Keratinocyte (primary cell): ENCODE measurements at regions not wholly inside any gene's neighbourhood (a gene's known extent, or its start where the extent isn't known, plus 50 kb on each side); places are given as distances from the start of the nearest gene placed in this dataset.

ENCODE experiments used
- DNase-seq: peaks from one replicate; pipeline ENCODE4 v3.0.0-alpha.2; 2011; ENCODE audit warnings: low read depth, missing footprints, low spot score
- FAIRE-seq: peaks from 2 replicates; lab custom pipeline; 2011; peaks lifted over from hg19 to GRCh38; lab: Jason Lieb, UNC
- H2AFZ ChIP-seq: 2 replicates; pipeline ENCODE4 v1.6.0; 2012; ENCODE audit warnings: low read length, control low read depth, inconsistent platforms; ENCODE audit not compliant: control insufficient read depth
- H3K27ac ChIP-seq: 2 replicates; pipeline ENCODE4 v1.5.1; 2011; ENCODE audit warnings: low read length; ENCODE audit not compliant: control insufficient read depth, insufficient read depth
- H3K27me3 ChIP-seq: 3 replicates; pipeline ENCODE4 v1.6.0; 2011; ENCODE audit warnings: low read length; ENCODE audit not compliant: control insufficient read depth, insufficient read depth; ENCODE audit errors: extremely low read depth
- H3K36me3 ChIP-seq, 2 experiments: 2 replicates in 1 of 2; 3 replicates in 1 of 2; pipeline ENCODE4 v1.5.1; 2011; ENCODE audit warnings: low read length in 2 of 2, mild to moderate bottlenecking in 1 of 2; ENCODE audit not compliant: control insufficient read depth in 2 of 2, insufficient read depth in 2 of 2; ENCODE audit errors: extremely low read depth in 1 of 2
- H3K4me1 ChIP-seq: 3 replicates; pipeline ENCODE4 v1.5.1; 2011; ENCODE audit warnings: low read length; ENCODE audit not compliant: control insufficient read depth, insufficient read depth; ENCODE audit errors: extremely low read depth
- H3K4me2 ChIP-seq: 3 replicates; pipeline ENCODE4 v1.6.0; 2011; ENCODE audit warnings: low read depth, low read length; ENCODE audit not compliant: control insufficient read depth, insufficient read depth; ENCODE audit errors: extremely low read depth
- H3K4me3 ChIP-seq, 3 experiments: fragments of 200-600 bp in 1 of 3; sonication (generic) in 1 of 3; 2 replicates in 2 of 3; 3 replicates in 1 of 3; pipeline ENCODE4 v1.5.1; 2011 to 2016; ENCODE audit warnings: low read length in 3 of 3, mild to moderate bottlenecking in 3 of 3, control low read depth in 2 of 3, inconsistent platforms in 1 of 3, low read depth in 1 of 3, mixed read lengths in 1 of 3, mixed run types in 1 of 3, moderate library complexity in 1 of 3; ENCODE audit not compliant: control insufficient read depth in 2 of 3, insufficient read depth in 2 of 3; ENCODE audit errors: extremely low read depth in 1 of 3
- H3K79me2 ChIP-seq: 2 replicates; pipeline ENCODE4 v1.6.0; 2012; ENCODE audit warnings: low read length; ENCODE audit not compliant: control insufficient read depth, insufficient read depth
- H3K9ac ChIP-seq: 3 replicates; pipeline ENCODE4 v1.6.0; 2011; ENCODE audit warnings: low read length; ENCODE audit not compliant: control insufficient read depth, insufficient read depth; ENCODE audit errors: extremely low read depth
- H3K9me1 ChIP-seq: 3 replicates; pipeline ENCODE4 v1.6.0; 2011; ENCODE audit warnings: low read length; ENCODE audit not compliant: control insufficient read depth, insufficient read depth; ENCODE audit errors: extremely low read depth
- H3K9me3 ChIP-seq: 2 replicates; pipeline ENCODE4 v1.5.1; 2012; ENCODE audit warnings: low read depth, low read length; ENCODE audit not compliant: control insufficient read depth
- H4K20me1 ChIP-seq: 3 replicates; pipeline ENCODE4 v1.6.0; 2011; ENCODE audit warnings: low read length; ENCODE audit not compliant: control insufficient read depth, insufficient read depth; ENCODE audit errors: extremely low read depth
- EZH2 ChIP-seq: IDR thresholded peaks from one replicate; pipeline ENCODE4 v1.6.1; 2012; ENCODE audit warnings: inconsistent platforms, mild to moderate bottlenecking, low read length, moderate library complexity
- dilution Hi-C: fragments of 300-500 bp; cut with MboI; formaldehyde crosslinking; loops from one replicate; pipeline ENCODE4 v1.7.0; 2020; ENCODE audit warnings: low sequenced_read_pairs; ENCODE audit not compliant: extremely low pct_ligation_motif_present
- TF ChIP-seq, protein P1 (sequence below), 3 experiments: IDR thresholded peaks in 1 of 3; conservative IDR thresholded peaks in 1 of 3; optimal IDR thresholded peaks in 1 of 3; 2 replicates in 2 of 3; 3 replicates in 1 of 3; pipeline versions ENCODE3 to v1.5.1; 2011; ENCODE audit warnings: low read length in 3 of 3, mild to moderate bottlenecking in 3 of 3, moderate library complexity in 2 of 3, control low read depth in 1 of 3, inconsistent platforms in 1 of 3; ENCODE audit not compliant: insufficient read depth in 2 of 3; ENCODE audit errors: extremely low read depth in 1 of 3

DNA sequence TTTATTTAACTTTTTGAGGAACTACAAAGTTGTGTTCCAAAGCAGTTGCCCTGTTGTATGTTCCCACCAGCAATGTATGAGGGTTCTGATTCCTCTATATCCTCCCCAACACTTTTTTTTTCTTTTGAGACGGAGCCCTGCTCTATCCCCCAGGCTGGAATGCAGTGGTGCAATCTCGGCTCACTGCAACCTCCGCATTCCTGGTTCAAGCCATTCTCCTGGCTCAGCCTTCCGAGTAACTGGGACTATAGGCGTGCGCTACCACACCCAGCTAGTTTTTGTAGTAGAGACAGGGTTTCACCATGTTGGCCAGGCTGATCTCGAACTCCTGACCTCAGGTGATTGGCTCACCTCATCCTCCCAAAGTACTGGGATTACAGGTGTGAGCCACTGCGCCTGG, 60.4 kb upstream of the ENAH start:
- Histone ChIP-seq H3K9ac (no peak overlapping the region), H3K4me2 (no peak overlapping the region), H3K36me3 (no peaks in the 10 kb centered on the region), H3K79me2 (no peaks in the 10 kb centered on the region), H4K20me1 (no peaks in the 10 kb centered on the region), H3K9me1 (peaks cover 3% of the 10 kb centered on the region), H3K27me3 (peaks cover under 1% of the 10 kb centered on the region), H2AFZ (no peak overlapping the region), H3K4me1 (peaks cover 29% of the 10 kb centered on the region), H3K27ac (no peak overlapping the region), H3K4me3 (no peak overlapping the region), H3K9me3 (no peaks in the 10 kb centered on the region)
- DNase-seq (no peak), FAIRE-seq (no peak)
- dilution Hi-C loops, result no loop called here
- TF ChIP-seq, protein P1, sequence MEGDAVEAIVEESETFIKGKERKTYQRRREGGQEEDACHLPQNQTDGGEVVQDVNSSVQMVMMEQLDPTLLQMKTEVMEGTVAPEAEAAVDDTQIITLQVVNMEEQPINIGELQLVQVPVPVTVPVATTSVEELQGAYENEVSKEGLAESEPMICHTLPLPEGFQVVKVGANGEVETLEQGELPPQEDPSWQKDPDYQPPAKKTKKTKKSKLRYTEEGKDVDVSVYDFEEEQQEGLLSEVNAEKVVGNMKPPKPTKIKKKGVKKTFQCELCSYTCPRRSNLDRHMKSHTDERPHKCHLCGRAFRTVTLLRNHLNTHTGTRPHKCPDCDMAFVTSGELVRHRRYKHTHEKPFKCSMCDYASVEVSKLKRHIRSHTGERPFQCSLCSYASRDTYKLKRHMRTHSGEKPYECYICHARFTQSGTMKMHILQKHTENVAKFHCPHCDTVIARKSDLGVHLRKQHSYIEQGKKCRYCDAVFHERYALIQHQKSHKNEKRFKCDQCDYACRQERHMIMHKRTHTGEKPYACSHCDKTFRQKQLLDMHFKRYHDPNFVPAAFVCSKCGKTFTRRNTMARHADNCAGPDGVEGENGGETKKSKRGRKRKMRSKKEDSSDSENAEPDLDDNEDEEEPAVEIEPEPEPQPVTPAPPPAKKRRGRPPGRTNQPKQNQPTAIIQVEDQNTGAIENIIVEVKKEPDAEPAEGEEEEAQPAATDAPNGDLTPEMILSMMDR (optimal IDR thresholded peaks at IDR 0.05 in 1 of 3, IDR thresholded peaks at IDR 0.05 in 1 of 3, conservative IDR thresholded peaks at IDR 0.05 in 1 of 3; ENCODE audit: extremely low read depth in 1 of 3, insufficient read depth in 2 of 3, low read length in 3 of 3), result no peak
- TF ChIP-seq EZH2, result no peak

DNA sequence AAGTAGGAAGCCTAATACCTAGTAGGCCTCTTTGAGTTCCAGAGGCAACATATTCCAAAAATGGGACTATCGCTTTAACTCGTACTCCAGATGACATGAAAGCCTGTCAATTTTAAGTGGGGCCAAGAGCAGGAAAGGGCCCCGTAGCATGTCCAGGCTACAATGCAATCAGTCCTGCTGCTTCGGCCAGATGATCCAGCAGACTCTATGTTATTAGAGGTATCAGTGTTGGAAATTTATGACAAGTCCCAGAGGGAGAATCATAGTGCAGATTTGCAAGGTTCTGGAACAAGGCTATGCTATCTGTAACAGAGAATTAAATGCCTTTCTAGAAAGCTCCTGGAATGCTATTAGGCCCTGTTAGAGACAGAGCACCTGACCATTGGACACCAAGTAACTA, 56.7 kb upstream of the SRP9 start:
- dilution Hi-C loops, result no loop called here
- Histone ChIP-seq H3K27ac (no peak overlapping the region), H3K36me3 (no peaks in the 10 kb centered on the region)

More for the DNA sequence above, 56.7 kb upstream of the SRP9 start:
- Histone ChIP-seq H3K27me3 (no peaks in the 10 kb centered on the region), H4K20me1 (no peaks in the 10 kb centered on the region), H3K9me3 (no peaks in the 10 kb centered on the region), H2AFZ (no peak overlapping the region), H3K9ac (no peak overlapping the region), H3K4me3 (no peak overlapping the region), H3K79me2 (no peaks in the 10 kb centered on the region), H3K4me1 (no peaks in the 10 kb centered on the region), H3K9me1 (no peaks in the 10 kb centered on the region), H3K4me2 (no peak overlapping the region)
- FAIRE-seq (no peak), DNase-seq (no peak)
- TF ChIP-seq, protein P1 (optimal IDR thresholded peaks at IDR 0.05 in 1 of 3, IDR thresholded peaks at IDR 0.05 in 1 of 3, conservative IDR thresholded peaks at IDR 0.05 in 1 of 3; ENCODE audit: extremely low read depth in 1 of 3, insufficient read depth in 2 of 3, low read length in 3 of 3), result no peak
- TF ChIP-seq EZH2, result no peak
